ENCODE measurements at regions not wholly inside any gene's neighbourhood (a gene's known extent, or its start where the extent isn't known, plus 50 kb on each side); places are given as distances from the start of the nearest gene placed in this dataset.

DNA sequence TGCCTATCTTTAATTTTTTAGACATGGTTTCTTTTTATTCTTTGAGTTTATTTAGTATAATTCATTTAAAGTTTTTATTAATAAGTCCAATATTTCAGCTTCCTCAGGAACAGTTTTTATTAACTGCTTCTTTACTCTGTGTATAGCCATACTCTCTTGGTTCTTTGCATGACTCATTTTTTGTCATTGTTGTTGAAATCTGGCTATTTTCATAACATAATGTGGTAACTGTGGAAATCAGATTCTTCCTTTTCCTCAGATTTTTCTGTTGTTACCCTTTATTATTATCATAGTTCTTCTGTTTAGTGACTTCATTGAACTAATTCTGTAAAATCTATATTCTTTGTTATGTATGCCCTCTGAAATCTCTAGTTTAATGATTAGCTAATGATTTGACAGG is 124.9 kb upstream of the CYSLTR1 start:
- ChIA-PET POLR2A (no interaction called here), CTCF (no interaction called here)
- Histone ChIP-seq H3F3A (replicated peaks; ENCODE audit: insufficient read depth) (no peaks in the 10 kb centered on the region), H2AFZ (ENCODE audit: low read depth) (no peak overlapping the region), H3K27ac (ENCODE audit: low read depth in 2 of 2, low read length in 1 of 2) (no peak overlapping the region), H3K79me2 (ENCODE audit: insufficient read depth) (no peaks in the 10 kb centered on the region), H4K20me1 (ENCODE audit: insufficient read depth) (no peaks in the 10 kb centered on the region), H3K36me3 (replicated peaks in 1 of 2; ENCODE audit: control insufficient read depth in 1 of 2, insufficient read depth in 2 of 2, low read length in 1 of 2) (no peaks in the 10 kb centered on the region), H3K4me3 (ENCODE audit: low read depth in 2 of 2, low read length in 1 of 2) (no peak overlapping the region), H3K9ac (no peak overlapping the region), H3K27me3 (ENCODE audit: insufficient read depth) (no peaks in the 10 kb centered on the region), H3K9me3 (no peaks in the 10 kb centered on the region; the same call in 1 of the 2 replicates), H3K9me2 (no peaks in the 10 kb centered on the region), H3K4me1 (ENCODE audit: control insufficient read depth in 1 of 2, insufficient read depth in 2 of 2, low read depth in 1 of 2, low read length in 1 of 2) (no peaks in the 10 kb centered on the region), H3K4me2 (no peak overlapping the region)
- no peak for DNase-seq
- no peak for TF ChIP-seq EP300 (IDR thresholded peaks at IDR 0.05; ENCODE audit: borderline replicate concordance in 1 of 2, low read depth in 1 of 2, low read length in 1 of 2)
- no peak for TF ChIP-seq ELF1 (IDR thresholded peaks at IDR 0.05)
- no peak for TF ChIP-seq GABPA (IDR thresholded peaks at IDR 0.05; ENCODE audit: low read depth)
- no peak for TF ChIP-seq SMC3 (IDR thresholded peaks at IDR 0.05; ENCODE audit: low read depth, low read length)
- no peak for TF ChIP-seq RAD21 (IDR thresholded peaks at IDR 0.05; ENCODE audit: low read length)
- no peak for TF ChIP-seq GATA2 (CRISPR knock-in tag; IDR thresholded peaks at IDR 0.05)
- no peak for TF ChIP-seq TEAD4 (IDR thresholded peaks at IDR 0.05; ENCODE audit: borderline replicate concordance, insufficient read depth)
- TF ChIP-seq YY1 (IDR thresholded peaks at IDR 0.05; ENCODE audit: low read depth), result no peak
- TF ChIP-seq FOXJ3 (CRISPR knock-in tag; IDR thresholded peaks at IDR 0.05), result no peak
- TF ChIP-seq MXI1 (IDR thresholded peaks at IDR 0.05; ENCODE audit: low read depth, low read length), result no peak
- TF ChIP-seq, protein P1, sequence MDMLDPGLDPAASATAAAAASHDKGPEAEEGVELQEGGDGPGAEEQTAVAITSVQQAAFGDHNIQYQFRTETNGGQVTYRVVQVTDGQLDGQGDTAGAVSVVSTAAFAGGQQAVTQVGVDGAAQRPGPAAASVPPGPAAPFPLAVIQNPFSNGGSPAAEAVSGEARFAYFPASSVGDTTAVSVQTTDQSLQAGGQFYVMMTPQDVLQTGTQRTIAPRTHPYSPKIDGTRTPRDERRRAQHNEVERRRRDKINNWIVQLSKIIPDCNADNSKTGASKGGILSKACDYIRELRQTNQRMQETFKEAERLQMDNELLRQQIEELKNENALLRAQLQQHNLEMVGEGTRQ (IDR thresholded peaks at IDR 0.05; ENCODE audit: borderline replicate concordance, low read depth, low read length), result no peak
- TF ChIP-seq RCOR1 (IDR thresholded peaks at IDR 0.05; ENCODE audit: low read length), result no peak

DNA sequence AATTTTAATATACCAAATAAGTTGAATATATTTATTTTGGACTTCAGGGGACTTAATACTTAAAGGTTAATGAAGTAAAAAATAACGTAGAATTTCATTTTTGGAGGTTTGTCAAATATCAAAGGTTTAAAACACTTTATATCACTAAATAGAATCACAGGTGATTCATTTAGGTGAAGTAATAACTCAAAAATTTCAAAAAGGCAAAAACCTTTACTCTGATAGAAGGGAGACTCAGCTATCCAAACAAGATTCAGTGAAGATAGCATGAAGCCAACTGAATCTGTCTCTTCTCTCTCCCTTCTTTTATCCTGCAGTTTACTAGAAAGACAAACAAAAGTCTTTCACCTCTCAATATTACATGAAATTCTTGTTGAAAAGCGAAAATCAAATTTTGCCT is 110.2 kb upstream of the CYSLTR1 start:
- no peaks in the 10 kb centered on the region for H3F3A ChIP-seq (replicated peaks; ENCODE audit: insufficient read depth)
- H4K20me1 ChIP-seq (ENCODE audit: insufficient read depth), result 0 out of 2 replicates have a peak, but pooled peaks cover 3% of the 10 kb centered on the region
- 0 out of 2 replicates have a peak, but pooled peaks cover 4% of the 10 kb centered on the region for H3K9me2 ChIP-seq
- H3K36me3 ChIP-seq (replicated peaks in 1 of 2; ENCODE audit: control insufficient read depth in 1 of 2, insufficient read depth in 2 of 2, low read length in 1 of 2), result no peaks in the 10 kb centered on the region
- no peaks in the 10 kb centered on the region for H3K27me3 ChIP-seq (ENCODE audit: insufficient read depth)
- H3K79me2 ChIP-seq (ENCODE audit: insufficient read depth), result no peaks in the 10 kb centered on the region
- H2AFZ ChIP-seq (ENCODE audit: low read depth), result no peak overlapping the region
- TF ChIP-seq, protein P2, sequence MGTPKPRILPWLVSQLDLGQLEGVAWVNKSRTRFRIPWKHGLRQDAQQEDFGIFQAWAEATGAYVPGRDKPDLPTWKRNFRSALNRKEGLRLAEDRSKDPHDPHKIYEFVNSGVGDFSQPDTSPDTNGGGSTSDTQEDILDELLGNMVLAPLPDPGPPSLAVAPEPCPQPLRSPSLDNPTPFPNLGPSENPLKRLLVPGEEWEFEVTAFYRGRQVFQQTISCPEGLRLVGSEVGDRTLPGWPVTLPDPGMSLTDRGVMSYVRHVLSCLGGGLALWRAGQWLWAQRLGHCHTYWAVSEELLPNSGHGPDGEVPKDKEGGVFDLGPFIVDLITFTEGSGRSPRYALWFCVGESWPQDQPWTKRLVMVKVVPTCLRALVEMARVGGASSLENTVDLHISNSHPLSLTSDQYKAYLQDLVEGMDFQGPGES (IDR thresholded peaks at IDR 0.05; ENCODE audit: low read depth, low read length), result no peak
- TF ChIP-seq FOSL2 (IDR thresholded peaks at IDR 0.05; ENCODE audit: borderline replicate concordance, low read depth) (no peak), NRF1 (IDR thresholded peaks at IDR 0.05; ENCODE audit: low read depth, low read length) (no peak), RFX5 (IDR thresholded peaks at IDR 0.05; ENCODE audit: low read length) (no peak), RCOR1 (IDR thresholded peaks at IDR 0.05; ENCODE audit: low read length) (no peak), TCF12 (IDR thresholded peaks at IDR 0.05) (no peak), TEAD4 (IDR thresholded peaks at IDR 0.05; ENCODE audit: borderline replicate concordance, insufficient read depth) (no peak), SIN3A (IDR thresholded peaks at IDR 0.05; ENCODE audit: borderline replicate concordance, low read depth, low read length) (no peak), CHD2 (IDR thresholded peaks at IDR 0.05; ENCODE audit: low read length, partially characterized antibody) (no peak), RAD21 (IDR thresholded peaks at IDR 0.05; ENCODE audit: low read length) (no peak), RXRA (IDR thresholded peaks at IDR 0.05; ENCODE audit: borderline replicate concordance, low read depth) (no peak)
- ChIA-PET CTCF (no interaction called here), POLR2A (no interaction called here)
- H3K4me1 ChIP-seq (ENCODE audit: control insufficient read depth in 1 of 2, insufficient read depth in 2 of 2, low read depth in 1 of 2, low read length in 1 of 2), result no peaks in the 10 kb centered on the region
- no peak overlapping the region for H3K4me2 ChIP-seq
- no peak overlapping the region for H3K4me3 ChIP-seq (ENCODE audit: low read depth in 2 of 2, low read length in 1 of 2)
- H3K9me3 ChIP-seq, result no peaks in the 10 kb centered on the region
- no peak overlapping the region for H3K9ac ChIP-seq
- WGBS (ENCODE audit: low lambda C conversion rate), result under 1% methylated on average over 2 of the region's 2 CpGs
- no peak for DNase-seq
- H3K27ac ChIP-seq (ENCODE audit: low read depth in 2 of 2, low read length in 1 of 2), result no peak overlapping the region

Data from SK-N-SH (cell line).